Rectal smooth muscle tissue (tissue), 1 donor: ENCODE measurements at regions not wholly inside any gene's neighbourhood (a gene's known extent, or its start where the extent isn't known, plus 50 kb on each side); places are given as distances from the start of the nearest gene placed in this dataset.

Experiments used
- H3K27ac ChIP-seq: one replicate; pipeline ENCODE4 v1.7.0; 2013; ENCODE audit warnings: low read depth, low read length, inconsistent platforms
- H3K27me3 ChIP-seq: one replicate; pipeline ENCODE4 v1.7.0; 2013; ENCODE audit warnings: low read length; ENCODE audit not compliant: control insufficient read depth, insufficient read depth
- H3K36me3 ChIP-seq: one replicate; pipeline ENCODE4 v1.7.0; 2013; ENCODE audit warnings: low read length; ENCODE audit not compliant: control insufficient read depth, insufficient read depth
- H3K4me1 ChIP-seq: one replicate; pipeline ENCODE4 v1.7.0; 2013; ENCODE audit warnings: low read length; ENCODE audit not compliant: control insufficient read depth, insufficient read depth
- H3K4me3 ChIP-seq: one replicate; pipeline ENCODE4 v1.7.0; 2013; ENCODE audit warnings: low read length
- H3K9ac ChIP-seq: one replicate; pipeline ENCODE4 v1.7.0; 2013; ENCODE audit warnings: low read length

DNA sequence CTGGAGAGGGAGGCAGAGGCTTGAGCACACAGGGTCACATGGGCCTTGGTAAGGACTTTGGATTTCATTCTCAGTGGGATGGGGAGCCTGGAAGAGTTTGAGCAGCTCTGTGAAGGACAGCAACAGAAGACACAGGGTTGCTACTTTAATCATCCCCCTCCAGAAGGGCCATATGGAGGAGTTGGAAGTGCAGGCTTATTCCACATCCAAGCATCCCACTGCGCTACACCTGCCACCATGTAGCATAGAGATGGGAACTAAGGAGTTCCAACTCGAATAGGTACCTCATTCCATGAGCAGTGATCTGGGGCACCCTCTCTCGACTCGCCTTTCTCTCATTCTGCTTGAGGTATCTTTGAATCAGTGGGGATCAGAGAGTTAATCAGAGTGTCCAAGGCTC is 54.0 kb upstream of the CTTNBP2NL start:
- Histone ChIP-seq H3K4me1 (no peaks in the 10 kb centered on the region), H3K27ac (no peak overlapping the region), H3K27me3 (no peaks in the 10 kb centered on the region), H3K9ac (no peak overlapping the region), H3K4me3 (no peak overlapping the region), H3K36me3 (no peaks in the 10 kb centered on the region)

DNA sequence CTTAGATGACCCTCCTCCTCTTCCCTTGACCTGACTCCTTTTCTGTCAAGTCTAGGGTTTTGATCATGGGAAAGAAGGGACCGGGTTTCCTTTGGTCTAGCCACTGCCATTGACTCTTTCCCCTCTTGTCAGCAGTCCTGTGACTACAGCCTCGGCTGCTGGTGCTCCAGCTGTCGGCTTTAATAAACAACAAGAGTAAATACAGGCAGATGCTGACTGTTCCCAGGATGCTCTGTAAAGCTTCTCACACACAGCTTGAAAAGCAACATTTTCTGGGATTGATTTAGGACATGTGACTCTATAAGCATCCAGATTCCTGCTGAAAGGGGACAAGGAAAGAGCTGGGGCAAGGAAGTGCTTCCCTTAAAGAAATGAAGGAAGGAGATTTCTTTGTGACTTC is 53.5 kb upstream of the CTTNBP2NL start:
- Histone ChIP-seq H3K4me1 (no peaks in the 10 kb centered on the region), H3K9ac (no peak overlapping the region), H3K4me3 (no peak overlapping the region), H3K27ac (no peak overlapping the region), H3K27me3 (no peaks in the 10 kb centered on the region), H3K36me3 (no peaks in the 10 kb centered on the region)

DNA sequence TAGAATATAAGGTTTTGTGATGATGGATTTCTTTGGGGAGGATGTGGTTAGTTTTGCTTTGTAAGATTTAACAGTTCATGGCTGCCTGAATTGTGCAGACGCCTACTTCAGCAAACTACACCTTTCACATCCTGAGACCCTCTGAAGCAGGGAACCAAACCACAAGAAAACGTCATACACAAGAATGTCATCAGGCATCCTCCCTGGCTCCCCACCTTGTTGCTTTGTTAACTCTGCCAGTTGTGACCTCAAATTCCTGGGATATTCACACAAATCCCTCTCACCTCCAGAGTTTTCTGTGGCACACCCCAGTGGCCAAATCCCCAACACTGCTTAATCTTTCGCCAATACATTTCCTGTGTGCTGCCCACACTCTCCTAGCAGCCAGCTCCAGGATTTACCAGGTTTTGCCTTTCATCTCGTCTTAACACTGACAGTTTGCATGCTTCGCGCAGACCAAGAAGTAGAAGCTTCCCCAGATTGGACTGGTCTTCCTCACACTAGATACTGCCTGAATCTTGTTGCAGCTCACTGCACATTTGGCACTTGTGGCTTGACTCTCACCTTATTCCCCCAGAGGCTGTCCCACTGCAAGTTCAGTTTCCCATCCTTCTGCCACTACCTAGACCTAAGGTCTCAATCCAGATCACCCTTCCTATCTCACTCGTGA is 51.1 kb upstream of the CTTNBP2NL start:
- Histone ChIP-seq H3K9ac (no peak overlapping the region), H3K36me3 (no peaks in the 10 kb centered on the region), H3K27ac (no peak overlapping the region), H3K4me1 (no peaks in the 10 kb centered on the region), H3K4me3 (no peak overlapping the region), H3K27me3 (no peaks in the 10 kb centered on the region)
